ENCODE measurements at regions not wholly inside any gene's neighbourhood (a gene's known extent, or its start where the extent isn't known, plus 50 kb on each side); places are given as distances from the start of the nearest gene placed in this dataset.

DNA sequence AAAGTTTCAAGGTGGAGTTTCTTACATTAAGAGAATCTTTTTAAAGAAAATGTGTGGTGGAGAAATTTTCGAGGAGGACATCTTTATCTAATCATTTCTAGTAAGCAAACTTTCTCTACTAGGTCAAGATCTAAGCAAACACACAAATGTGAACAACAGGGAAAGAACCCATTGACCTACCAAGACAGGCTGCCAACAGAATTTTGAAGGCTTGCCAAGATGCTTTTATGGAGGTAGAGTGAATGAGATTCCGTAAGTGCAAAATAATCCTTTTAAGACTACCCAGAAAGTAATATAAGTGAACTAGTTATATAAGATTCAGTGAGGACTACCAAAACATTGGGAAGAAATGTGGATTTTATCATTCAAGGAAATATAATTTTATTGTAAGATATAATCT lies 357.1 kb upstream of the PDE3A start:
- Histone ChIP-seq H3K9me3 (replicated peaks; ENCODE audit: insufficient read depth, low read length) (no peaks in the 10 kb centered on the region), H3K4me1 (ENCODE audit: low read length) (no peaks in the 10 kb centered on the region), H3K27ac (ENCODE audit: low read length) (no peak overlapping the region), H3K4me2 (ENCODE audit: low read depth, low read length) (no peak overlapping the region), H3K9ac (ENCODE audit: low read length) (no peak overlapping the region), H3K4me3 (ENCODE audit: low read length) (no peak overlapping the region), H4K20me1 (ENCODE audit: insufficient read depth, low read length) (no peaks in the 10 kb centered on the region), H3K27me3 (replicated peaks; ENCODE audit: insufficient read depth, low read length) (no peaks in the 10 kb centered on the region), H3K9me2 (replicated peaks; ENCODE audit: insufficient read depth, low read length) (no peaks in the 10 kb centered on the region), H3F3A (ENCODE audit: insufficient read depth, low read length) (no peaks in the 10 kb centered on the region), H2AFZ (ENCODE audit: low read length) (no peak overlapping the region), H3K79me2 (ENCODE audit: low read length) (no peaks in the 10 kb centered on the region), H3K36me3 (replicated peaks; ENCODE audit: insufficient read depth, low read length) (no peaks in the 10 kb centered on the region)
- no peak for DNase-seq
- no peak for TF ChIP-seq EZH2 (optimal IDR thresholded peaks at IDR 0.05; ENCODE audit: low read depth, low read length)
- TF ChIP-seq EZH2phosphoT487 (IDR thresholded peaks at IDR 0.05; ENCODE audit: low read length), result no peak
- TF ChIP-seq, protein P1, sequence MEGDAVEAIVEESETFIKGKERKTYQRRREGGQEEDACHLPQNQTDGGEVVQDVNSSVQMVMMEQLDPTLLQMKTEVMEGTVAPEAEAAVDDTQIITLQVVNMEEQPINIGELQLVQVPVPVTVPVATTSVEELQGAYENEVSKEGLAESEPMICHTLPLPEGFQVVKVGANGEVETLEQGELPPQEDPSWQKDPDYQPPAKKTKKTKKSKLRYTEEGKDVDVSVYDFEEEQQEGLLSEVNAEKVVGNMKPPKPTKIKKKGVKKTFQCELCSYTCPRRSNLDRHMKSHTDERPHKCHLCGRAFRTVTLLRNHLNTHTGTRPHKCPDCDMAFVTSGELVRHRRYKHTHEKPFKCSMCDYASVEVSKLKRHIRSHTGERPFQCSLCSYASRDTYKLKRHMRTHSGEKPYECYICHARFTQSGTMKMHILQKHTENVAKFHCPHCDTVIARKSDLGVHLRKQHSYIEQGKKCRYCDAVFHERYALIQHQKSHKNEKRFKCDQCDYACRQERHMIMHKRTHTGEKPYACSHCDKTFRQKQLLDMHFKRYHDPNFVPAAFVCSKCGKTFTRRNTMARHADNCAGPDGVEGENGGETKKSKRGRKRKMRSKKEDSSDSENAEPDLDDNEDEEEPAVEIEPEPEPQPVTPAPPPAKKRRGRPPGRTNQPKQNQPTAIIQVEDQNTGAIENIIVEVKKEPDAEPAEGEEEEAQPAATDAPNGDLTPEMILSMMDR (IDR thresholded peaks at IDR 0.05; ENCODE audit: low read length), result no peak

DNA sequence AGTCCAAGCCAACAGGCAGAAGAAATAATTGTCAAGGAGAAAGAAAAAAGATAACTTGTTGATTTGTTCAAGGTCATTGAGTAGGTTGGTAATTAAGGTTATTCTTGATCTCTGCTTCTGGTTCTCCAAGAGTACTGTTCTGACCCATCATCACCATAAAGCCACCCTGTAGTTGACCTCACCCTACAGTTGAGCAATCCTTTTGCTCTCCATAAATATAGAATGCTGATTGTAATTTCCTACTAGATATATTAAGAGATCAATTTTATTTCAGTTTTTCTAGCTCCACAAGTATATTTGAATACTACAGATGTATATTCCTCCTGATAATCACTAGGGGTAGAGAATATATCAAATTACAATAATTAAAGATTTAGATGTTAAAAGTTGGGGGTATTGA lies 350.5 kb upstream of the PDE3A start:
- H3K79me2 ChIP-seq (ENCODE audit: low read length), result no peaks in the 10 kb centered on the region
- TF ChIP-seq EZH2phosphoT487 (IDR thresholded peaks at IDR 0.05; ENCODE audit: low read length) (no peak), EZH2 (optimal IDR thresholded peaks at IDR 0.05; ENCODE audit: low read depth, low read length) (no peak)
- TF ChIP-seq, protein P1 (IDR thresholded peaks at IDR 0.05; ENCODE audit: low read length), result no peak
- no peaks in the 10 kb centered on the region for H3K9me2 ChIP-seq (replicated peaks; ENCODE audit: insufficient read depth, low read length)
- H3K4me3 ChIP-seq (ENCODE audit: low read length), result no peak overlapping the region
- H3K27ac ChIP-seq (ENCODE audit: low read length), result no peak overlapping the region
- H2AFZ ChIP-seq (ENCODE audit: low read length), result no peak overlapping the region
- no peak overlapping the region for H3K4me2 ChIP-seq (ENCODE audit: low read depth, low read length)
- H3F3A ChIP-seq (ENCODE audit: insufficient read depth, low read length), result no peaks in the 10 kb centered on the region
- H3K27me3 ChIP-seq (replicated peaks; ENCODE audit: insufficient read depth, low read length), result no peaks in the 10 kb centered on the region
- DNase-seq, result no peak
- H3K9me3 ChIP-seq (replicated peaks; ENCODE audit: insufficient read depth, low read length), result no peaks in the 10 kb centered on the region
- H3K9ac ChIP-seq (ENCODE audit: low read length), result no peak overlapping the region
- no peaks in the 10 kb centered on the region for H3K36me3 ChIP-seq (replicated peaks; ENCODE audit: insufficient read depth, low read length)
- H3K4me1 ChIP-seq (ENCODE audit: low read length), result no peaks in the 10 kb centered on the region
- H4K20me1 ChIP-seq (ENCODE audit: insufficient read depth, low read length), result no peaks in the 10 kb centered on the region

GRCh38 chr12:20018406-20018805 lies 349.9 kb upstream of the PDE3A start:
- H3K27me3 ChIP-seq (replicated peaks; ENCODE audit: insufficient read depth, low read length), result no peaks in the 10 kb centered on the region
- H3K4me3 ChIP-seq (ENCODE audit: low read length), result no peak overlapping the region
- no peak overlapping the region for H3K27ac ChIP-seq (ENCODE audit: low read length)
- no peaks in the 10 kb centered on the region for H3K36me3 ChIP-seq (replicated peaks; ENCODE audit: insufficient read depth, low read length)
- no peaks in the 10 kb centered on the region for H3K4me1 ChIP-seq (ENCODE audit: low read length)
- no peak for DNase-seq
- H3K9me3 ChIP-seq (replicated peaks; ENCODE audit: insufficient read depth, low read length), result no peaks in the 10 kb centered on the region
- TF ChIP-seq EZH2phosphoT487 (IDR thresholded peaks at IDR 0.05; ENCODE audit: low read length), result no peak
- TF ChIP-seq EZH2 (optimal IDR thresholded peaks at IDR 0.05; ENCODE audit: low read depth, low read length), result no peak
- TF ChIP-seq, protein P1 (IDR thresholded peaks at IDR 0.05; ENCODE audit: low read length), result no peak
- H4K20me1 ChIP-seq (ENCODE audit: insufficient read depth, low read length), result no peaks in the 10 kb centered on the region
- H3K79me2 ChIP-seq (ENCODE audit: low read length), result no peaks in the 10 kb centered on the region
- H2AFZ ChIP-seq (ENCODE audit: low read length), result no peak overlapping the region
- H3F3A ChIP-seq (ENCODE audit: insufficient read depth, low read length), result no peaks in the 10 kb centered on the region
- no peak overlapping the region for H3K9ac ChIP-seq (ENCODE audit: low read length)
- no peaks in the 10 kb centered on the region for H3K9me2 ChIP-seq (replicated peaks; ENCODE audit: insufficient read depth, low read length)
- no peak overlapping the region for H3K4me2 ChIP-seq (ENCODE audit: low read depth, low read length)
